GM23338 (cell line): ENCODE measurements at regions not wholly inside any gene's neighbourhood (a gene's known extent, or its start where the extent isn't known, plus 50 kb on each side); places are given as distances from the start of the nearest gene placed in this dataset.

ENCODE experiments used
- CREB1 ChIP-seq: fragments of 250-450 bp; sonication (Bioruptor Pico); IDR thresholded peaks from 2 replicates; pipeline ENCODE4 v1.5.0; 2020; ENCODE audit warnings: low read depth, mild to moderate bottlenecking, moderate library complexity
- EZH2 ChIP-seq: fragments of 200-600 bp; sonication (generic); IDR thresholded peaks from one replicate; pipeline ENCODE4 v1.8.0; 2017; ENCODE audit warnings: antibody characterized with exemption, mild to moderate bottlenecking, low read depth; ENCODE audit not compliant: unreplicated experiment
- EZH2phosphoT487 ChIP-seq: fragments of 200-600 bp; sonication (generic); IDR thresholded peaks from one replicate; pipeline ENCODE4 v1.8.1; 2018; ENCODE audit warnings: antibody characterized with exemption; ENCODE audit not compliant: unreplicated experiment
- JUNB ChIP-seq: IDR thresholded peaks from one replicate; pipeline ENCODE4 v1.6.1; 2016; ENCODE audit warnings: antibody characterized with exemption; ENCODE audit not compliant: unreplicated experiment
- NANOG ChIP-seq: IDR thresholded peaks from 2 replicates; pipeline ENCODE4 v1.6.1; 2016; ENCODE audit warnings: antibody characterized with exemption, borderline replicate concordance
- POLR2AphosphoS5 ChIP-seq: IDR thresholded peaks from 2 replicates; pipeline ENCODE4 v1.6.1; 2016; ENCODE audit warnings: antibody characterized with exemption, low read depth
- ZNF331 ChIP-seq: fragments of 250-450 bp; sonication (Bioruptor Pico); IDR thresholded peaks from 2 replicates; pipeline ENCODE4 v1.5.0; 2020; ENCODE audit warnings: low read depth, mild to moderate bottlenecking, moderate library complexity
- TF ChIP-seq, protein P1 (sequence below), 2 experiments: fragments of 200-600 bp in 1 of 2; sonication (generic) in 1 of 2; conservative IDR thresholded peaks; 2 replicates each; pipeline versions ENCODE4 v1.5.1 to v1.6.1; 2016 to 2017; ENCODE audit warnings: antibody characterized with exemption in 2 of 2, low read depth in 2 of 2, mild to moderate bottlenecking in 2 of 2, moderate library complexity in 1 of 2
- TF ChIP-seq, protein P2 (sequence below): IDR thresholded peaks from one replicate; pipeline ENCODE4 v1.6.1; 2018; ENCODE audit warnings: antibody characterized with exemption; ENCODE audit not compliant: unreplicated experiment

DNA sequence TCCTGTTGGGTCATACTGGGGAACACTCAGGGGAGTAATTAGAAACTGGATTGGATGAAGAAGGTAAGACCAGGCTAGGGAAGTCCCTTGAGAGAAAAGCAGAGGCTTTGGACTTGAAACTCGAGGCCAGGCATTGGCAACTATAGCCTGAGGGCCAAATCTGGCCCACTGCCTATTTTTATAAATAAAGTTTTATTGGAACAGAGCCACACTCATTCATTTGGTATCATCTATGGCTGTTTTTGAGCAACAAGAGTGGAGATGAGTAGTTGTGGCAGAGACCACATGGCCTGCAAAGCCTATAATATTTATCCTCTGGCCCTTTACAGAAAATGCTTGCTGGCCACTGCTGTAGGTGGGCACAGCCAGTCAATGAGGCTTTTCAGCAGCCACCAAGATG, 301.4 kb downstream of the UACA start:
- no peak for TF ChIP-seq POLR2AphosphoS5
- TF ChIP-seq, protein P1, sequence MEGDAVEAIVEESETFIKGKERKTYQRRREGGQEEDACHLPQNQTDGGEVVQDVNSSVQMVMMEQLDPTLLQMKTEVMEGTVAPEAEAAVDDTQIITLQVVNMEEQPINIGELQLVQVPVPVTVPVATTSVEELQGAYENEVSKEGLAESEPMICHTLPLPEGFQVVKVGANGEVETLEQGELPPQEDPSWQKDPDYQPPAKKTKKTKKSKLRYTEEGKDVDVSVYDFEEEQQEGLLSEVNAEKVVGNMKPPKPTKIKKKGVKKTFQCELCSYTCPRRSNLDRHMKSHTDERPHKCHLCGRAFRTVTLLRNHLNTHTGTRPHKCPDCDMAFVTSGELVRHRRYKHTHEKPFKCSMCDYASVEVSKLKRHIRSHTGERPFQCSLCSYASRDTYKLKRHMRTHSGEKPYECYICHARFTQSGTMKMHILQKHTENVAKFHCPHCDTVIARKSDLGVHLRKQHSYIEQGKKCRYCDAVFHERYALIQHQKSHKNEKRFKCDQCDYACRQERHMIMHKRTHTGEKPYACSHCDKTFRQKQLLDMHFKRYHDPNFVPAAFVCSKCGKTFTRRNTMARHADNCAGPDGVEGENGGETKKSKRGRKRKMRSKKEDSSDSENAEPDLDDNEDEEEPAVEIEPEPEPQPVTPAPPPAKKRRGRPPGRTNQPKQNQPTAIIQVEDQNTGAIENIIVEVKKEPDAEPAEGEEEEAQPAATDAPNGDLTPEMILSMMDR (conservative IDR thresholded peaks at IDR 0.05; ENCODE audit: low read depth in 2 of 2), result no peak
- TF ChIP-seq JUNB, result no peak
- TF ChIP-seq EZH2, result no peak
- TF ChIP-seq CREB1 (CRISPR knock-in tag), result no peak
- TF ChIP-seq, protein P2, sequence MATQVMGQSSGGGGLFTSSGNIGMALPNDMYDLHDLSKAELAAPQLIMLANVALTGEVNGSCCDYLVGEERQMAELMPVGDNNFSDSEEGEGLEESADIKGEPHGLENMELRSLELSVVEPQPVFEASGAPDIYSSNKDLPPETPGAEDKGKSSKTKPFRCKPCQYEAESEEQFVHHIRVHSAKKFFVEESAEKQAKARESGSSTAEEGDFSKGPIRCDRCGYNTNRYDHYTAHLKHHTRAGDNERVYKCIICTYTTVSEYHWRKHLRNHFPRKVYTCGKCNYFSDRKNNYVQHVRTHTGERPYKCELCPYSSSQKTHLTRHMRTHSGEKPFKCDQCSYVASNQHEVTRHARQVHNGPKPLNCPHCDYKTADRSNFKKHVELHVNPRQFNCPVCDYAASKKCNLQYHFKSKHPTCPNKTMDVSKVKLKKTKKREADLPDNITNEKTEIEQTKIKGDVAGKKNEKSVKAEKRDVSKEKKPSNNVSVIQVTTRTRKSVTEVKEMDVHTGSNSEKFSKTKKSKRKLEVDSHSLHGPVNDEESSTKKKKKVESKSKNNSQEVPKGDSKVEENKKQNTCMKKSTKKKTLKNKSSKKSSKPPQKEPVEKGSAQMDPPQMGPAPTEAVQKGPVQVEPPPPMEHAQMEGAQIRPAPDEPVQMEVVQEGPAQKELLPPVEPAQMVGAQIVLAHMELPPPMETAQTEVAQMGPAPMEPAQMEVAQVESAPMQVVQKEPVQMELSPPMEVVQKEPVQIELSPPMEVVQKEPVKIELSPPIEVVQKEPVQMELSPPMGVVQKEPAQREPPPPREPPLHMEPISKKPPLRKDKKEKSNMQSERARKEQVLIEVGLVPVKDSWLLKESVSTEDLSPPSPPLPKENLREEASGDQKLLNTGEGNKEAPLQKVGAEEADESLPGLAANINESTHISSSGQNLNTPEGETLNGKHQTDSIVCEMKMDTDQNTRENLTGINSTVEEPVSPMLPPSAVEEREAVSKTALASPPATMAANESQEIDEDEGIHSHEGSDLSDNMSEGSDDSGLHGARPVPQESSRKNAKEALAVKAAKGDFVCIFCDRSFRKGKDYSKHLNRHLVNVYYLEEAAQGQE, result no peak
- no peak for TF ChIP-seq ZNF331
- no peak for TF ChIP-seq EZH2phosphoT487
- TF ChIP-seq NANOG, result no peak
